NCI-H128 (cell line): ENCODE measurements at regions not wholly inside any gene's neighbourhood (a gene's known extent, or its start where the extent isn't known, plus 50 kb on each side); places are given as distances from the start of the nearest gene placed in this dataset.
"Not testable (repeated sequence)": the region's sequence is repeated elsewhere in the genome, so short reads cannot be mapped to it uniquely, and the experiment has no call there.

Experiments used
- DNase-seq: peaks from one replicate; lab custom pipeline; 2025; ENCODE audit not compliant: unreplicated experiment; lab: John Stamatoyannopoulos, UW

- DNase-seq, result no peak
These were observed 193.4 kb upstream of the CPHXL start for GRCh38 chr16:75919664-75920063.

DNA sequence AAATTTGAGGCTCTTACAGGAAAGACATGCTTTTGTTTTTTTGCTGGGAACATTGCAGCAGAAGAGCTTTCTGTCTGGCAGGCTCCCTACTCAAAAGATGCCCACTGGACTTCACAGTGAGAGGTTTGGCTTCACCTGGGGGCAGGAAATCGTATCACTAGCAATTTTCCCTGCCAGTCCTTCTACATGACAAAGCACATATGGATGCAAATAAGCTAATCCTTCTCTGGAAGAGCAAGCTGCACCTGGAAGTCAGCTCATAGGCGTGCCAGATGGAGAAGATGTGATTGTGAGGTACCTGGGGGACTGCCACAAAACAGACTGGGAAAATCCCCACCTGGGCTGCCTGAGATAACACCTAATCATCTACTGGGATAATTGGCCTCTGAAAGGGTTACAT is 195.0 kb upstream of the CPHXL start:
- DNase-seq, result no peak

- no peak for DNase-seq
These were observed 196.0 kb upstream of the CPHXL start for GRCh38 chr16:75922250-75922649.

GRCh38 chr16:75924397-75924796 is 198.1 kb upstream of the CPHXL start:
- no peak for DNase-seq

DNA sequence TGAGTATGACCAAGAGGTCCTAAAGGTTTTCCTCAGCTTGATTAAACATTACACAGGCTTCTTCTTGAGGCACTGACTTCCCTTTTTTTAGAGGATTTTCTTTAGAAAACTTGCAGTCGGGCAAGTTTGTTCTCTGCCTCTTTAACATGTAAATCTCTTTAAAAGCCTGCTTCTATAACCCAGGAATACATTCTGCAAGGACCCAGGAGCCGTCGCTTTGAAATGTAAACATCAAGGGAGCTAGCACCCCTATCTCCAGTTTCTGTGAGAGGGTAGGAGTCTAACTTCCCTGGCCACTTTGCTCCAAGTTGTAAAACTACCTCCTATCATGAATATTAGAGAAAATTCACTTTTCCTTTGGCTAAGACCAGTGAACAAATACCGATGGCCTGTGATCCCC is 201.5 kb upstream of the CPHXL start:
- DNase-seq, result no peak

DNA sequence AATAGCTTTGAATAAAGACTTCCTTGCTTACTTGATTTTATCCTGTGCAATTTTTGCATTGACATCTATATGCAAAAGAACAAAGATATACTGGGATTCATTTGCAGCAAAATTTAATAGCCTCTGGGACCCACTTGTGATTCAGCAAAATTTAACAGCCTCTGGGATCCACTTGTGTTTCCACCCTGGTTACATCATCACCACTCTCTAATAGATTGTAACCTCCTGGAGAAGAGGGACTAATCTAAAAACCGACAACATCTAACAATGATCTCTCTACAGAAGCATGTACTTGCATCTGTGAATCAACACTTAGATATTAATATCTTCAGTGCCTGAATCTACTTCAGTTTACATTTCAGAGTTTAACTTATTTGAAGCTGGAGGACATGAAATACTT is 202.0 kb upstream of the CPHXL start:
- no peak for DNase-seq

DNA sequence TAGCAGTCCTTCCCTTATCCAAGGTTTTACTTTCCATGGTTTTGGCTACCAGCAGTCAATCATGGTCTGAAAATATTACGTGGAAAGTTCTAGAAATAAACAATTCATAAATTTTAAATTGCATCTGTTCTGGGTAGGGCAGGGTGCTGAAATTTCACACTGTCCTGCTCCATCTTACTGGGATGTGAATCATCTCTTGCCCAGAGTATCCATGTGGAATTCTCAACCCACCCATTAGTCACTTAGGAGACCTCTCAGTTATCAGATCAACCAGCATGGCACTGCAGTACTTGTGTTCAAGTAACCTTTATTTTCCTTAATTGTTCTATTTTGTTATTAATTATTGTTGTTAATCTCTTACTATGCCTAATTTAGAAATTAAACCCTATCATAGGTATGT is 202.8 kb upstream of the CPHXL start:
- DNase-seq, result no peak

DNA sequence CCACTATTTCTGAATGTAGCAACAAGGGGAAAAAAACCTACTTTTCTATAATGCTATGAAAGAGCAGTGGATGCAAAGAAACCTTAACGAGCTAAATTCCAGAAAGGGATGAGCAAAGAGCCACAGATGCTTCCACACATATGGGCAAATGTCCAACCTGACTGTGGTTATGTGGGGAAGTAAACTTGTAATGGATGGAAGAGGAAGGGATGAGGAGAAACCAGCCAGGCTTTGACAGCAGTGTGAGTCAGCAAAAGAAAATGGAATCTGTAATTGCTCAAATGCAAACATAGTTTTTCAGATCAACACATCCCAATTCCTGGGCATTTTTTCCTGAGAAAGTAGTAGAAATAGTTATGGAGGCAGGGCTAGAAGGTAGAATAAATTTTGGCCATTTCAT is 204.8 kb upstream of the CPHXL start:
- no peak for DNase-seq

- no peak for DNase-seq
These were observed 205.7 kb upstream of the CPHXL start for GRCh38 chr16:75931970-75932369.

- DNase-seq, result no peak
These were observed 212.5 kb upstream of the CPHXL start for GRCh38 chr16:75938818-75939217.

GRCh38 chr16:75942351-75942750 is 216.1 kb upstream of the CPHXL start:
- DNase-seq, result no peak

GRCh38 chr16:75942936-75943335 is 216.6 kb upstream of the CPHXL start:
- DNase-seq, result no peak

DNA sequence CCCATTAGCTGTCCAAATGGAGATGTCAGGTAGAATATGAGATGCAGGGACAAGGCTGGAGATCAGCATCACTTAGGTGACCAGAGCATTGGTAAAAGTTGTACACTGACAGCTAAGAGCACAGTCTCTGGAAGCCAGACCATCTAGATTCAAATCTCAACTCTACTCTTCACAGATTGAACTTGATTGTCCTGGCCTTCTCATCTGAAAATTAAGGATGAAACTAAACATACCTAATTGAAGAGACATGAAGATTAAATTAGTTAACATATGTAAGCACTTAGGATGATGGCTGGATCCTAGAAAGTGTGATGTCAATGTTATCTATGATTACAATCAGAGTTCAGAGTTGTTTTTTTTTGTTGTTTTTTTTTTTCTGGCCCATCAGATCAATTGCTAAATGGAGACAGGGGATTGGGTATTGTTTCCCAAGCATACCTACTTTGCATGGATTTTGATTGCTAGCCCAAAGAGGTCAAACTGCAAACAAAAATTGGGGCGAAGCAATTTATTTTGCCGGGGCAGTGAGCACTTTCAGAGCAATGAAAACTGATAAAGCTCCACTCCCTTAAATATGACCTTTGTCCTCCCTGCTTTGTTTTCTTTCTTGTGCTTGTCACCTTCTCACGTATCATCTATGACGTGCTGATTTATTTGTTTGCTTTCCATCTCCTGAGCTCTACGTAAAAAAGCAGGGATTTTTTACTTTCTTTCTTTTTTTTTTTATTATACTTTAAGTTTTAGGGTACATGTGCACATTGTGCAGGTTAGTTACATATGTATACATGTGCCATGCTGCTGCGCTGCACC is 217.6 kb upstream of the CPHXL start:
- DNase-seq, result no peak

- DNase-seq, result no peak
These were observed 219.7 kb upstream of the CPHXL start for GRCh38 chr16:75945916-75946457.

DNA sequence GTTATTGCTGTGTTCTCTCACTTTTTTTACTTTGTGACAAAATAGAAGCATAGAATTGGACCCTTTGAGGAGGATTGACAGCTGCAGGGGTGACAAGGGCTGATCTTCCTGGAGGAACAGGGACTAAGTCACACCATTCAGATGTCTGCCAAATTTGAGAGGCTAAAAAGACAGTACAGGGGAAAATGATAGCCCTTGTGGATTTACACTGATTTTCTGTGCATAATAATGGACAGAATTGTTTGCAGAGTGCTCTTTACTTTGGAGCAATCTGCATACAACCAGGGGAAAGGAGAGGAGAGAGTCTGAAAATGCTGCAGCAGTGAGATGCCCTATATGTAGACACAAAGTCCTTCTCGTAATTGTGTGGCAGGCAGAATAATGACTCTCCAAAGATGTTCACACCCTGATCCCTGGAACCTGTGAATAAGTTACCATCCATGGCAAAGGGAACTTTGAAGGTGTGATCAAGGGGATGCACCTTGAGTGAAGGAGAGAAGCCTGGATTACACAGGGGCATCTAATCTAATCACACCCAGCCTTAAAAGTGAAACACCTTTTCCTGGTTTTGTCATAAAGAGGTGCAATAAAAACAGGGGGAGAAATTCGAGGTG is 221.4 kb upstream of the CPHXL start:
- DNase-seq, result no peak

GRCh38 chr16:75948441-75948840 is 222.2 kb upstream of the CPHXL start:
- no peak for DNase-seq

DNA sequence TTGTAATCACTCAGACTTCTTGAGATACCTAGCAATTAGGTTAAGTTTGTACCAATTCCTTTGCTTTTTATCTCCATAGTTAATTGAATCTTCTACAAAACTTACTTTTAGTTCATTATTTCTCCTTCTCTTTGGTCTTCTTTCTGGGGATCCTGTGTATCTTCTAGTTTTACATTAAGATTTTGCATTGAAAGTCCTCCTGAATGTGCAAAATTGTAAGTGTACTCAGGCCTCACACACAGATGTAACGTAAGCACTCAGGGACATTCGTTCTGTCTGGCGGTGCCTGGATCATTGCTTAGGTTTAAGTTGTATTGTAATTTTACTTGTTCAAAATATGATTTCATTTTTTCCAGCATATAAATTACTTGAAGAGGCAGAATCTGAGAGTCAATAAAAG is 222.6 kb upstream of the CPHXL start:
- DNase-seq, result no peak

GRCh38 chr16:75952124-75952523 is 225.8 kb upstream of the CPHXL start:
- DNase-seq, result no peak

DNA sequence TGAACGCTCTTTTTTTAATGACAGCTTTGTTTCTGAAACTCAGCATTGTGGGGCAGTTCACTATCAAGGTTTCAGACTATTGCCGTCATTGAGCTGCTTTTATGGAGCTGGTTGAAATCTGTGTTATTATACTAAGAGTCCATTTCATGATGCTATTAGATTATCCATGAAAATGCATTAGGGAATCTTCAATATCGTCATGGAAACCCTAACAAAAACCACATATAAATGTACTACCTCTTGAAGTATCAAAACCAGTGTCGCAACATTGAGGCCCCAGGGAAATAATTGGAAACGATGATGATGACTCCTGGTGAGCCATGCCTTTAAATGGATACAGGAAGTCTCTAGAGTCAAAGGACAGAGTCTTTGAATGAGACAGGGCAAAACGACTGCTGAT is 231.6 kb upstream of the CPHXL start:
- no peak for DNase-seq

- no peak for DNase-seq
These were observed 239.4 kb upstream of the CPHXL start for GRCh38 chr16:75965504-75966374.

- not testable (repeated sequence) for DNase-seq
These were observed 242.8 kb upstream of the CPHXL start for GRCh38 chr16:75969120-75969519.

GRCh38 chr16:75971334-75971733 is 245.0 kb upstream of the CPHXL start:
- no peak for DNase-seq
